ENCODE measurements at regions not wholly inside any gene's neighbourhood (a gene's known extent, or its start where the extent isn't known, plus 50 kb on each side); places are given as distances from the start of the nearest gene placed in this dataset.

DNA sequence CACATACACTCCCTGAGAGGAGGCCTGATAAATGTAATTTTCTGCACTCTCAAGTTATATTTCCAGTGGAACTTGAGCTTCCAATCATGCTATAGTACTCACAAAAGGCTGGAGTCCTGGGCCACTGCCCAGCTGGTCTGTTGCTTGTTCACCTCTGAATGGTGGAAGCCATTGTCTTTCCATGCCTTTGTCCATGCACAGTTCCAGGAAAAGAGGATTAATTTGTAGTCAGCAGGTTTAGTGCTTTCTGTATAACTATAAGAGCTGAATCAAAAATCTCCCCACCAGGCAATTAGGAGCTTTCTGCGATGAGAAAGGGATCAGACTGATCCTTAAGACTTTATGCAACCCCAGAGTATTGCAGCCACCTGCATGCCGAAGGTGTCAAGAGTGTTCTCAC is 195.4 kb upstream of the PGRMC2 start:
- peaks cover 12% of the 10 kb centered on the region for H3K9me3 Mint-ChIP-seq
- peaks cover 2% of the 10 kb centered on the region for H3K36me3 Mint-ChIP-seq (ENCODE audit: low read depth)
- no peak for TF ChIP-seq CTCF (conservative IDR thresholded peaks at IDR 0.05)
- H3K4me1 Mint-ChIP-seq = peaks cover 4% of the 10 kb centered on the region
- no peak overlapping the region for H3K27ac Mint-ChIP-seq (ENCODE audit: unreplicated experiment)
- no peak overlapping the region for H3K4me3 Mint-ChIP-seq
- no peaks in the 10 kb centered on the region for H3K27me3 Mint-ChIP-seq (ENCODE audit: low read depth)
- DNase-seq (ENCODE audit: low read depth, low spot score) = no peak

- H3K9me3 Mint-ChIP-seq = peaks cover 9% of the 10 kb centered on the region
- no peaks in the 10 kb centered on the region for H3K27me3 Mint-ChIP-seq (ENCODE audit: low read depth)
- H3K4me1 Mint-ChIP-seq = peaks cover 4% of the 10 kb centered on the region
- no peak overlapping the region for H3K27ac Mint-ChIP-seq (ENCODE audit: unreplicated experiment)
- peaks cover 2% of the 10 kb centered on the region for H3K36me3 Mint-ChIP-seq (ENCODE audit: low read depth)
- no peak for DNase-seq (ENCODE audit: low read depth, low spot score)
- no peak for TF ChIP-seq CTCF (conservative IDR thresholded peaks at IDR 0.05)
- no peak overlapping the region for H3K4me3 Mint-ChIP-seq
These were observed 194.3 kb upstream of the PGRMC2 start for GRCh38 chr4:128481752-128482480.

DNA sequence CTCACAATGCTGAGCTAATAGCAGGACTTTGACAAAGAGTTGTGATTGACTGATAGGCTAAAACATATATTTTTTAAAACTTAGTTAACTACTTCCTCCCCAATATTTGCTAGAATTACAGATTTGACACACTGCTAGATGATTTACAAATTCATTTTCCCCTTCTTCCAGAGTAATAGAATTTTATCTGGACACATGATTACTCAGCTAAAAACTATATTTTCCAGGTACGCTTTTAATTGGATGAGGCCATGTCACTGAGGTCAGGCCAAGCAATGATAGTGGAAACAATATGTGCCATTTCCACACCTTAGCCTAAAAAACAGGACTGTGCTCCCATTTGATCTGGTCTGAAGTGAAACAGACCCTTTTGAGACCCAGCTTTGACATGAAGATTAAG is 193.3 kb upstream of the PGRMC2 start:
- Mint-ChIP-seq H3K27ac (ENCODE audit: unreplicated experiment) (no peak overlapping the region), H3K4me3 (no peak overlapping the region), H3K36me3 (ENCODE audit: low read depth) (peaks cover 2% of the 10 kb centered on the region), H3K9me3 (peaks cover 7% of the 10 kb centered on the region), H3K27me3 (ENCODE audit: low read depth) (no peaks in the 10 kb centered on the region), H3K4me1 (peaks cover 4% of the 10 kb centered on the region)
- no peak for DNase-seq (ENCODE audit: low read depth, low spot score)
- no peak for TF ChIP-seq CTCF (conservative IDR thresholded peaks at IDR 0.05)

- no peaks in the 10 kb centered on the region for H3K36me3 Mint-ChIP-seq (ENCODE audit: low read depth)
- no peak overlapping the region for H3K27ac Mint-ChIP-seq (ENCODE audit: unreplicated experiment)
- H3K4me3 Mint-ChIP-seq = no peak overlapping the region
- no peak for DNase-seq (ENCODE audit: low read depth, low spot score)
- no peaks in the 10 kb centered on the region for H3K4me1 Mint-ChIP-seq
- TF ChIP-seq CTCF (conservative IDR thresholded peaks at IDR 0.05) = no peak
- no peaks in the 10 kb centered on the region for H3K27me3 Mint-ChIP-seq (ENCODE audit: low read depth)
- H3K9me3 Mint-ChIP-seq = peaks cover 7% of the 10 kb centered on the region
These were observed 189.9 kb upstream of the PGRMC2 start for GRCh38 chr4:128477540-128477939.

- no peaks in the 10 kb centered on the region for H3K4me1 Mint-ChIP-seq
- H3K27me3 Mint-ChIP-seq (ENCODE audit: low read depth) = no peaks in the 10 kb centered on the region
- no peak overlapping the region for H3K4me3 Mint-ChIP-seq
- peaks cover 7% of the 10 kb centered on the region for H3K9me3 Mint-ChIP-seq
- H3K36me3 Mint-ChIP-seq (ENCODE audit: low read depth) = no peaks in the 10 kb centered on the region
- DNase-seq (ENCODE audit: low read depth, low spot score) = no peak
- TF ChIP-seq CTCF (conservative IDR thresholded peaks at IDR 0.05) = no peak
- no peak overlapping the region for H3K27ac Mint-ChIP-seq (ENCODE audit: unreplicated experiment)
These were observed 188.0 kb upstream of the PGRMC2 start for GRCh38 chr4:128475597-128475996.

Measured in neural crest cell (in vitro differentiated cells).